HG02642 (cell line): ENCODE measurements at regions not wholly inside any gene's neighbourhood (a gene's known extent, or its start where the extent isn't known, plus 50 kb on each side); places are given as distances from the start of the nearest gene placed in this dataset.
A peak's percentile ranks its signal among the peaks of the same experiment; 100 is the strongest.
"Not testable (repeated sequence)": the region's sequence is repeated elsewhere in the genome, so short reads cannot be mapped to it uniquely, and the experiment has no call there.

Experiments
- ATAC-seq: cut with Tn5 transposase; IDR thresholded peaks from one replicate; pipeline ENCODE4 v1.9.1; 2021; ENCODE audit warnings: mild to moderate bottlenecking; ENCODE audit not compliant: unreplicated experiment, poor library complexity

DNA sequence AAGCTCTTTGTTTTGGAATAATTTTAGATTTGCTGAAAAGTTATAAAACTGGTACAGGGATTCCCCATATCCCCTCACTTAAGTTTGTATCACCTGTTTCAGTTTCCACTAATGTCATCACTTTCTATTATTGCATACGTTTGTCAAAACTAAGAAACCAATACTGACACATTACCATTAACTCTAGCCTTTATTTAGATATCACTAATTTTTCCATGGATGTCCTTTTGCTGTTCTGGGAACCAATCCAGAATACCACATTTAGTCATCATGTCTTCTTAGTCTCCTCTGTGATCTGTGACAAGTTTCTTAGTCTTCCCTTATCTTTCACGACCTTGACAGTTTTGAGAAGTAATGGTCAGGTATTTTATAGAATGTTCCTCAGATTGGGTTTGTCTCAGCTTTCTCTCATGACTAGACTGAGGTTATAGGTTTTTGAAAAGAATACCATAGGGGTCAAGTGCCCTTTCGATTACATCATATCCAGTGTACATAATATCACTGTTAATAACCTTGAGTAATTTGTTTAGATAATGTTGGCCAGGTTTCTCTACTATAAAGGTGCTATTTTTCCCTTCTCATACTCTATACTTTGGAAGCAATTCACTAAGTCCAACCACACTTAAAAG, 51.9 kb upstream of the NMUR2 start:
- ATAC-seq: no peak

DNA sequence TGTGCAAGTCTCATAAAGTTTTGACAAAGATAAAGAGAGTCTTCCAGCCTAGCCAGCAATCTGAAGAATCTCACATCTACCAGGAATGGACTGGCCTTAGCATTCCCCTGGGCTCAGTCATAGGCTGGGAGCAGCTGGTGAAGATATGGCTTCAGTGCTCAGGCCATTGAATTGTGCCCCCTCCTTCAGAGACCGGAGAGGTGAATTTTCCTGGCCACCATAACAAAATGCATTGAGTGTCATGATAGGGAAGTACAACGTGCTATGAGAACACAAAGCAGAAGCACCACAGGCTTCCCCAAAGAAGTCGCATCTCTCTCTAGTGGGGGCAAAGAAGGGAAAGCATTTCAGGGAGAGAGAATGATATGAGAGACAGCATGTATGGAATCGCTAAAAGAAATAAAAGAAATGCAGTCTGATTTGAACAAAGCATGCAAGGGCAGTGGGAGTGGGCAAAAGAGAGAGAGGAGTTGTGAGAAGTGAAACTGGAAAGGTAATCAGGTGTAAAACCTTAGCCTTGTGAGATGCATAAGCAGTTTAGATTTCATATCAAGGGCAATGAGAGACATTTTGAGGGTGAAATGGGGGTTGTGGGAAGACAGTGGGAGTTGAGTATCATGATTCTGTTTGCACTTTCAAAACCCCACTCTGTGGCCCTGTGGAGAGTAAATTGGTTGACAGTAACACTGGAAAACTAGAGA, 57.1 kb upstream of the NMUR2 start:
- ATAC-seq: peak; percentile 81

DNA sequence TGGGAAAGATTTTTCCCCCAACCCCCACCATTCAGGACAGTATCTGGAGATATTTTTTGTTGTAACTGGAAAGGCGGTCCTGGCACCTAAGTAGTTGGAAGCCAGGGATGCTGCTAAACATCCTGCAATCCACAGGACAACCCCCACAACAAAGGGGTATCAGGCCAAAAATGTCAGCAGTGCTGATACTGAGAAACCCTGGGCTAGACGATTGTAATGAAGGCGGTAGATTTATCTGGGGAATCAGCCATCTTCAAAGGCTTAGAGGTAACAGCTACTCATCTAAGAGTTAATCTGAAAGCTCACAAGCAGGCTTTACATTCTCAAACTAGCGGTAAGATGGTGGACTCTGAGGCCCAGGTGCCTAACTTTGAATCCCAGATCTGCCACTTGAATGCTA, 59.0 kb upstream of the NMUR2 start:
- ATAC-seq: no peak

DNA sequence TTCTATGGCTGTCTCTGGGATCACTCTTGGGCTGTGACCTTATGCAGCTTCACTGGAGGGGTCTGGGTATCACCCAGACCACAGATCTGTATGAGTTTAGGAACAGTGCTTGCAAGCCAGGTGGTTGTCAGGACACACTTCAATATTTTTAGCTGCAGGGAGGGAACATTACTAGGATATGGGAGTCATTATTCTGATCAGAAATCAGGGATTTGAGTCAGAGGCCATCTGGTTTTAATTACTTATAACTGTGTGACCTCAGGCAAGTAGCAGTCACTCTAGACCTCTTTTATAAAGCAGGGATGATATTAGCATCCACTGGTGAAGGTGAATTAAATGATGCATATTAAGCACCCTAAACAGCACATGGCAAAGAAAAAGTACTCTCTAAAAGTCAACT, 60.1 kb upstream of the NMUR2 start:
- no peak for ATAC-seq

DNA sequence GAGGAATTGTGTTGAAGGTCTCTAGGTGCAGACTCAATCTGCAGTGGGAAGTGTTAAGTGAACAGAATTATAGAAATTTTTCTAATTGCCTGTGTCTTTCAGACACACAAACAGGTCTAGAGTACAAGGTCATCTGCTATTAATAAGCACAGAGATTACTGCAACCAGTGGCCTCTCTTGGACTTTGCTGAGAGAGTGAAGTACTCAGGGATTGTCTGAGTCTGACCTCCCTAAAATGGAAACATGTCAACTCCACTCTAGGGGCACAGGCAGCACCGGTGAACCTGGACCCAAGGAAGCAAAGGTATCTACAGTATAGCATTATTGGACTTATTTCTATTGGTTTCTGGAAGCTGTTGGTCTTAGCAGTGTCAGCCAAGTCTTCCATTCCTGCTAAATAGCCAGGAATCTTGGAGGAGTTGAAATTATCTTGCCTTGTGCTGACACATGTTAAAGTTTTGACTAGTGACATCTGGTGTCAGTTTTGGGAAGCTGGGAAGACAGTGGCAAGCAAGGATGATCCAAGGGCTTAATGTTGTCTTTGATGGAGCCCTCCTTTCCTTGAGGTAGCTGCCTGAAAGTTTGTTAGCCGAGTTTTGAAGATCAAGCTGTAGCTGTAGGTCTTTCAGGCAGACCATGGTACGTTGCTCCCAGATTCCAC, 61.1 kb upstream of the NMUR2 start:
- no peak for ATAC-seq

DNA sequence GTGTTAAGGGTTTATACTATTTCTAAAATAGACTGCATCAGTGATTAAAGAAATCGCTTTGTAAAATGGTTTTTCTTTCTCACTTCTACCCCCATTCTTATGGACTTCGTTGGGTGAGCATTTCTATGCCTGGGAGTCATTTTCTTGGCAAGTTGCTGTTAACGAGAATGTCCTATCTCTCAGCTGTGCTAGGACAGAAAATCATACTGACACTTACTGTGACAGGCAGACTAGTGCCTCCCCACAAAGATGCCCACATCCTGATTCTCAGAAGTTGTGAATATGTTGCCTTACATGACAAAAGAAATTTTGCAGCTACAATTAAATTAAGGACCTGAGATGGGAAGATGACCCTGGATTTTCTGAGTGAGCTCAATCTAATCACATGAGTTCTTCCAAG, 65.1 kb upstream of the NMUR2 start:
- ATAC-seq: no peak

DNA sequence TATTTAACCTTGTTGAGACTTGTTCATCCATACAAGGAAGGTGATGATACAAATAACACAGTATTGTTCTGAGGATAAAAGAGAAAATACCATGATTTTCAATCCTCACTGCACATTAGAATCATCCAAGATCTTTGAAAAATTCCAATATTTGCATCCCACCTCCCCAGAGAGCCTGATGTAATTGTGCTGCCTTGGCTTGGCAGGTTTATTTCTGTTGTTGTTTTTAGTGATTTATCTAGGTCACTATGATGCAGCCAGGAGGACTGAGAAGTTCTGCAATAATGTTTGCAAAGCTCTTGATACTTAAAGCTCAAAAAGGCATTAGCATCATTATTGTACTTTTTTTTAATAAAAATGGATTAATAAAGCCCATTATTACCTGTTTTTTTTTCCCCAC, 67.0 kb upstream of the NMUR2 start:
- no peak for ATAC-seq

DNA sequence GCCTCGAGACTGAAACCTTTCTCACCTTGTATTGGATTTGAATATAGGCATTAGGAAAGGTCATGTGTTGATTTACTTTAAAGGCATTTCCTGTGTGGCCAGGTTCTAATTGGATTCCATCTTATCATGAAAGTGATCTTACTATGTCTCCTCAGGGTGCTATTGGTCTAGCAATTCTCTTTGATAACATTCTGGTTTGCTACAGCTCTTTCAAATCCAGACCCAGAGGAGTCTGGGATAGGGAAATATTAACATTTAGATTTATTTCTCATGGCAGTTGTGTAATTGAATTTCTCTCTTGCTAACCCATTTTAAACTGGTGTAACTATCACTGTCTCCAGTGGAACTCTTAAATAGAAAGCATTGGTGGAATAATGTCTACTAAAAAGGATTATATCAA, 69.9 kb upstream of the NMUR2 start:
- no peak for ATAC-seq

DNA sequence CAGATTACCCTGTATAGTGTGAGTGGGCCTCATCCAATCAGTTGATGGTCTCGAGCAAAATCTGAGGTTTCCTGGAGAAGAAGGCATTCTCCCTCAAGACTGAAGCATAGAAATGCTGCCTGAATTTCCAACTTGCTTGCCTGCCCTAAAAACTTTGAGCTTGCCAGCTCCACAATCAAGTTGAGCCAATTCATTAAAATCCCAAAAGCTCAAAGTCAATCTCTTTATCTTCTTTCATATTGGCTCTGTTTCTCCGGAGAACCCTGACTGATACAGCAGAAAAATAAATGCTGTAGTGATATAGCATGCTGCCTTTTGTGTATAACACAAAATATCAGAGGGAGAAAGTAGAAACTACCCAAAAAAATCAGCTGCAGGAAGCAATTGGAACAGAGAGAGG, 72.5 kb upstream of the NMUR2 start:
- ATAC-seq: no peak

DNA sequence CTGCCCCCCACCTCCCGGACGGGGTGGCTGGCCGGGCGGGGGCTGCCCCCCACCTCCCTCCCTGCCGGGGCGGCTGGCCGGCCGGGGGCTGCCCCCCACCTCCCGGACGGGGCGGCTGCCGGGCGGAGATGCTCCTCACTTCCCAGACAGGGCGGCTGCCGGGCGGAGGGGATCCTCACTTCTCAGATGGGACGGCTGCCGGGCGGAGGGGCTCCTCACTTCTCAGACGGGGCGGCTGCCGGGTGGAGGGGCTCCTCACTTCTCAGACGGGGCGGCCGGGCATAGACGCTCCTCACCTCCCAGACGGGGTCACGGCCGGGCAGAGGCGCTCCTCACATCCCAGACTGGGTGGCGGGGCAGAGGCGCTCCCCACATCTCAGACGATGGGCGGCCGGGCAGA, 74.8 kb upstream of the NMUR2 start:
- ATAC-seq: not testable (repeated sequence)

DNA sequence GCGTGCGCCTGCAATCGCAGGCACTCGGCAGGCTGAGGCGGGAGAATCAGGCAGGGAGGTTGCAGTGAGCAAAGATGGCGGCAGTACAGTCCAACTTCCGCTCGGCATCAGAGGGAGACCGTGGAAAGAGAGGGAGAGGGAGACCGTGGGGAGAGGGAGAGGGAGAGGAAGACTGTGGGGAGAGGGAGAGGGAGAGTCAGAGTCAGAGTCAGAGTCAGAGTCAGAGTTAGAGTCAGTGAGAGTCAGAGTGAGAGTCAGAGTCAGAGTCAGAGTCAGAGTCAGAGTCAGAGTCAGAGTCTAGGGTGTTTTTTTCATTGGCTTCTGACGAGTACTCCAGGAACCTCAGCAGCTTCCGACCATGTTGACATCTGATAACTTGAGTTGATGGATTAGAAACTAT, 75.6 kb upstream of the NMUR2 start:
- not testable (repeated sequence) for ATAC-seq

DNA sequence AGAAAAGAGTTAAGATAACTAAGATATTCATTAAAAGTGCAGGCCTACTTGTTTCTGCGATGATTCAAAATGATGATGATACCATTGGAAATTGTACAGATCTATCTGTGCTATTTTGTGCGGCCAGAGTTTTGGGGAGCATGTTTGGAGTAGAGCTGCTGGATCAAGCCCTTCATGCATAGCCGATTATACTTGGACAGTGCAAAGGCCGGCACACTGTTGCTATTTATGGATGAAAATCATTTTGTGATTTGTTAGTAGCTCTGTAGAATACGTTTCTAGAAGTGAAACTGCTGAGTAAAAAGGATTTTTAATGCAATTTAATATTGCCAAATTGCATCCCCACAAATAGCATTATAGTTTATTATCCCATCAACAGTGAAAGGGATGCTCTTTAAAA, 82.1 kb upstream of the NMUR2 start:
- no peak for ATAC-seq

DNA sequence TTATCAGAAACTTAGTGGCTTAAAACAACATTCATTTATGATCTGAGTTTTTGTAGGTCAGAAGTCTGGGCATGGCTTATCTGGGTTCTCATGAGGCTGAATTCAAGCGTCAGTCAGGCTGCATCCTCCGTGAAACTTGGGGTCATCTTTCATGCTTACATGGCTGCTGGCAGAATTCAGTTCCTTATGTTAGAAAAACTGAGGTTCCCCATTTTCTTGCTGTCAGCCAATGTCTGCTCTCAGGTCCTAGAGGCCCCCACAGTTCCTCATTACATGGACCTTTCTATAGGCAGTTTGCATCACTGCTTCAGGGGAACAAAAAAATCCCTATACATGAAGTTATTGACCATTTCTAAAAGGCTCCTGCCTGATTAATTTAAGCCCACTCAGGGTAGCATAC, 83.8 kb upstream of the NMUR2 start:
- no peak for ATAC-seq

DNA sequence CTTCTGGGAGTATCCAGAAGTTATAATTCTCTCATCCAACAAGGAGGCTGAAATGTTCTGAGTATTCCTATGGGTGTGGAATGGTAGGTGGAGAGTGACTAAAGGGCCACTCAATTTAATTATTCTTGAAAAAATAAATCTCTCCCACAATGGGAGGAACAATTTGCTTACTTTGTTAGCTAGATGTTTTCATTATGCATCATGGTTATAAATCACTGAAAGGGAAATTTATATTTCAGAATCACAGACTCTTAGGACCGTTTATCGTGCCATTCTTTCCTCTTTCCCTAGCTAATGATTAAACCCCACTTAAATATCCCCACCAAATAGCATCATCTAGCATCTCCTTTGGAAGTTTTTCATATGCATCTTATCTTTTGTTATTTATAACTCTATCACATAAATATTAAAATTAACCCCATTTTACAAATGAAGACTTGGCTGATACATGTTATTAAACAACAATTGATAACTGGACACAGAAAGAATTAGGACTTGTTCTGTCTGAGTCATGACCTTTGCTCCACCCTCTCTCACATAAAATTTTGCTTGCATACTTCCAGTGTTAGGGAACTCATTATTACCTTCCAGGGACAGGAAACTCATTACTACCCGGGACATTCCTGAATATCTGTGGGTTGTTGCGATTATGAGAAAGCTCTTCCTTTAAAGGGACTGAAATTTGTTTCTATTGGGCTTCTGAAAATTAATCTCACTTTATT, 94.9 kb upstream of the NMUR2 start:
- ATAC-seq: no peak

DNA sequence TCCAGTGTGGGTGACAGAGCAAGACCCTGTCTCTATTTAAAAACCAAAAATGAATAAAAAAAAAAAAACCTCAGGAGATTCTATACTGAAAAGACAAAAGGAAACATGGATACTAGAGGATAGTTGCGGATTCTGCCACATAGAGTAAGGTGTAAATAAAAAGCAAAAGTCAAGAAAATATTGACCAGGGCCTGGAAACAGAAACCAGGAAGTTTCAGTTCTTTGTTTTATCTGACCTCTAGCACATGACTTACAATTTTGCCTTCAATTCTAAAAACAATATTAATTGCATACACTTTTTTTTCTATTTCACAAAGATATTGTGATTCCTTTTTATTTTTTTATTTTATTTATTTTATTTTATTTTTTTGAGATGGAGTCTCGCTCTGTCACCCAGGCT, 96.2 kb upstream of the NMUR2 start:
- ATAC-seq: no peak

DNA sequence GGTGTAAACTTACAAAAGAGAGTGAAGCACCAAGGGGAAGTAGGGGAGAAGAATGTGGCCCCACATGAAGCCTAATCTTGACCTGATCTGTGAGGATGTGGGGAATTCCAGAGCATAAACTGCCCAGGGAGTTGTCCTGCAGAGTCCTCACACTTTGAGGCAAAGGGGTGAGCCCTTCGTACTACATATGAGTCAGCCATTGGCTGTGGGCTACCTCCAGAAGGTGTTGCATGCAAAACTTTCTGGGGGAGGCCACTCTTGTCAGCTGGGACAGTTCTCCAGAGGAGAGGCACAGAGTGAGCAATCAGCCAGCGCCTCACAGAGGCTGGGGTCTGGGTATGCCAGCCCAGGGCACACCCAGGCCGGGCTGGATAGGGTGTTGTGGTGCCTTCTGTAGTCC, 98.1 kb upstream of the NMUR2 start:
- no peak for ATAC-seq

DNA sequence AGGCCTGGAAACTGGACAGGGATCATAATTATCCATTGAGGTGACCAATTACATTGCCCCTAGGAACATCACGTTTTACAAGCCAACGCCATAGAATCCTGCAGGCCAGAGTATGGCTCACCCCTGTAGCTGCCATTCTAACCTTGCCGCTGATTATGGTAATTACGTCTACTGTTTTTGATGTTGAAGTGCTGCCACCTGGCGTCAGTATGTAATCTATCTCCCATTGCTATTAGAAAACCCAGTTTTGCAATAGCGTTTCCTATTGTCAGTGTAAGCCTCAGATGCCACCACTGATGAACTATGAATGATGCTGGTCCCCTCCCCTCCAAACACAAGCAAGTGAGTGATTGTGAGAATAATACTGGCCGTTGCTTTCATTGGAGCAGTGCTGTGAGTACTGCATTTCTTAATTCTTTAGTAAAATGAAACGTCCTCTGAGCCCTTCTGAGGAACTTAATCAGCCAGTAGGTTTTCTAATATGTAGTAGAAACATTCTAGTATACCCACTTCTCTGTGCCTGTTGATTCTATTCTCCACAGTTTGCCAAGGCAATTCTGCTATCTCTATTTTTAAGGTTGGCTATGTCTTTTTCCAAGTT, 100.5 kb upstream of the NMUR2 start:
- ATAC-seq: peak; percentile 93

DNA sequence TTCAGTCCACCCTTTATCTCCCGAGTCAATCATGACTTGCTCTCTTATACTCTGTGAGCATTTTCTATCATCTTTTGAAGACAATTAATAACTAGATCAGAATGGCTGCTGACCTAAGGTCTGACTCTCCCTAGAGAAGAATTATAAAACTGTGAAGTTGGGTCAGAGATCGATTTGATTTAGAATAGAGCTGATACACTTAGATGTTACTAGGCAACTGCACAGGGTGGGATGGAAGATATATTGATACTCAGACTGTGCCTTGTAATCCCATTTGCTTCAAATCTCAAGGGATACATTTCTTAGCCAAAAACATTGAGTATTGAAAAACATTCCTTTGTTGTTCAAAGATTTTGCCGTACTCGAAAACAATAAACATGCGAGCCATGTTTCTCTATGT, 106.0 kb upstream of the NMUR2 start:
- no peak for ATAC-seq

DNA sequence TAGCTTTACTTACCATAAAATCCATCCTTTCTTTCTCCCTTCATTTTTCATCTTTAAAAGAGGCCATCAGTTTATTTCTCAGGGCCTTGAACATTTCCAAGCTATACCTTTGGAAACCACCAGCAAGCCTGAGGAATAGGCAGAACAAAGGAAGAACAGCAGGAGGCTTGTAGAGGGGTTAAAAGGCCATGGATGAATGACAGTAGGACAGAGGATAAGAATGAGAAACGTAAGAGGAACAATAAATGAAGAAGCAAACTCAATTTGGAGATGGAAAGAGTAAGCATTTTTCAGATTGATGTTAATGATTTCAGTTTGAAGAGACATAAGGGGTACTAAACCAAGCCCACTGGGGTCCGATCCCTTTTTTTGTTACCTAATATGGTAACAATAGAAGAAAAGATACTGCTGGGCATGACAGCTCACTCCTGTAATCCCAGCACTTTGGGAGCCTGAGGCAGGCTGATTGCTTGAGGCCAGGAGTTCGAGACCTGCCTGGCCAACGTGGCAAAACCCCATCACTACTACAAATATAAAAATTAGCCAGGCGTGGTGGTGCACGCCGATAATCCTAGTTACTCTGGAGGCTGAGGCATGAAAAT, 106.6 kb upstream of the NMUR2 start:
- ATAC-seq: no peak

DNA sequence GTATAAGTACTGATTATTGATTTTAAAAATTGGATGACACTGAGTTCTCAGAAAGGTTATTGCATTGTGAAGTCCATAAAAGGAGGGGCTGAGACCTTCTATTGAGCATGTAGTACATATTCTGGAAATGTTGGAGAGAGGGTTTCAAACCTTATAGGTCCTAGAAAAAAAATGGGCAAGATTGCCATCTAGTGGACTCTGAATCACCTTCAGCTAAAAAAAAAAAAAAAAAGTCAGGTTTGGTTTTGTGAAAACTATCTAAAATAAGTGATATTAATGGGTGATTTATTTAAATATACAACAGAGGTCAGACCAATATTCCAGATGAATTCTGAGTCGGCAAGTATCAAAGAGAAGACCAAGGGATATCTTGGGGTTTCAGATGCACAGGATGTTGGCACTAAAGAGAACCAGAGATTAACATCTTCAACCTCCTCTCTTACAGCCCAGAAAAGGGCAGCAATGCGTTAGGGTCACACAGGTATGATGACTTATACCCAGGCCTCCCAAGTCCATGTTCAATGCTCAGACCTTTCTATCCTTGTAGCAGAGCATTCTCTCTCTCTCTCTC, 109.8 kb upstream of the NMUR2 start:
- no peak for ATAC-seq
